H1 (cell line): ENCODE measurements at regions not wholly inside any gene's neighbourhood (a gene's known extent, or its start where the extent isn't known, plus 50 kb on each side); places are given as distances from the start of the nearest gene placed in this dataset.

Source experiments
- CTCF ChIA-PET: fragments of 300-600 bp; sonication (Branson Sonifier 250); formaldehyde crosslinking; loops from one replicate; lab custom pipeline; 2021; ENCODE audit not compliant: partially characterized antibody; lab: Charles Lee
- POLR2A ChIA-PET: fragments of 300-600 bp; sonication (Branson Sonifier 250); formaldehyde crosslinking; loops from one replicate; lab custom pipeline; 2021; ENCODE audit warnings: inconsistent platforms; ENCODE audit not compliant: partially characterized antibody; lab: Charles Lee
- DNase-seq, 2 experiments: peaks; one replicate each; pipeline versions ENCODE4 v3.0.0 to v3.0.0-alpha.2; 2010 to 2022; ENCODE audit warnings: low spot score in 2 of 2, low read depth in 1 of 2, mixed read lengths in 1 of 2
- FAIRE-seq: peaks from 2 replicates; lab custom pipeline; 2011; peaks lifted over from hg19 to GRCh38; lab: Jason Lieb, UNC
- H2AFZ ChIP-seq: 2 replicates; pipeline ENCODE4 v1.8.1; 2012; ENCODE audit warnings: low read length, inconsistent platforms
- H2AK5ac ChIP-seq: 2 replicates; pipeline ENCODE4 v1.6.1; 2013; ENCODE audit warnings: low read depth, low read length
- H2BK120ac ChIP-seq: replicated peaks from 2 replicates; pipeline ENCODE3; 2013; ENCODE audit warnings: low read depth, low read length, inconsistent platforms
- H2BK12ac ChIP-seq: 2 replicates; pipeline ENCODE4 v1.6.1; 2013; ENCODE audit warnings: low read depth, low read length
- H2BK15ac ChIP-seq: 2 replicates; pipeline ENCODE4 v1.6.1; 2013; ENCODE audit warnings: low read length
- H2BK20ac ChIP-seq: 2 replicates; pipeline ENCODE4 v1.6.1; 2013; ENCODE audit warnings: low read length
- H2BK5ac ChIP-seq: 2 replicates; pipeline ENCODE4 v1.6.1; 2013; ENCODE audit warnings: low read depth, low read length
- H3K14ac ChIP-seq: 2 replicates; pipeline ENCODE4 v1.6.1; 2013; ENCODE audit warnings: inconsistent platforms; ENCODE audit not compliant: insufficient read length
- H3K18ac ChIP-seq: 2 replicates; pipeline ENCODE4 v1.6.1; 2013; ENCODE audit warnings: low read length; ENCODE audit errors: extremely low read depth
- H3K23ac ChIP-seq: 2 replicates; pipeline ENCODE4 v1.6.1; 2013; ENCODE audit warnings: inconsistent platforms; ENCODE audit not compliant: insufficient read length
- H3K23me2 ChIP-seq: 2 replicates; pipeline ENCODE4 v1.6.1; 2013; ENCODE audit warnings: low read depth, low read length
- H3K27ac ChIP-seq: 2 replicates; pipeline ENCODE4 v1.6.1; 2011; ENCODE audit warnings: low read depth, low read length, inconsistent platforms
- H3K27me3 ChIP-seq, 4 experiments: replicated peaks in 1 of 4; 1 replicate in 1 of 4; 2 replicates in 3 of 4; pipeline versions ENCODE4 v1.6.1 to v1.8.1; 2011 to 2013; ENCODE audit warnings: low read length in 3 of 4, mild to moderate bottlenecking in 3 of 4, inconsistent platforms in 2 of 4, mixed read lengths in 2 of 4, moderate library complexity in 1 of 4; ENCODE audit not compliant: control insufficient read depth in 3 of 4, insufficient read depth in 3 of 4; ENCODE audit errors: extremely low read depth in 1 of 4
- H3K36me3 ChIP-seq, 4 experiments: 2 replicates each; pipeline versions ENCODE4 v1.6.1 to v1.8.1; 2011 to 2013; ENCODE audit warnings: mild to moderate bottlenecking in 4 of 4, low read length in 3 of 4, moderate library complexity in 2 of 4, control low read depth in 1 of 4, inconsistent platforms in 1 of 4; ENCODE audit not compliant: insufficient read depth in 4 of 4, control insufficient read depth in 2 of 4
- H3K4ac ChIP-seq: replicated peaks from 2 replicates; pipeline ENCODE3; 2013; ENCODE audit warnings: low read length, low read depth, mixed read lengths, inconsistent platforms; ENCODE audit not compliant: insufficient read length
- H3K4me1 ChIP-seq, 4 experiments: replicated peaks in 1 of 4; 1 replicate in 1 of 4; 2 replicates in 3 of 4; pipeline versions ENCODE4 v1.6.1 to v1.8.1; 2011 to 2013; ENCODE audit warnings: low read length in 3 of 4, inconsistent platforms in 2 of 4, mixed read lengths in 1 of 4; ENCODE audit not compliant: insufficient read depth in 4 of 4, control insufficient read depth in 3 of 4
- H3K4me2 ChIP-seq, 2 experiments: 2 replicates each; pipeline versions ENCODE4 v1.6.1 to v1.8.1; 2011 to 2013; ENCODE audit warnings: low read depth in 2 of 2, low read length in 2 of 2, control low read depth in 1 of 2, inconsistent platforms in 1 of 2, mild to moderate bottlenecking in 1 of 2; ENCODE audit not compliant: insufficient read depth in 1 of 2
- H3K4me3 ChIP-seq, 4 experiments: fragments of 200-600, 300-600 bp in 1 of 4; sonication (generic), shearing (Covaris generic), sonication (Bioruptor Twin) in 1 of 4; 2 replicates each; pipeline versions ENCODE4 v1.5.1 to v1.8.1; 2011 to 2016; ENCODE audit warnings: low read length in 4 of 4, low read depth in 3 of 4, control low read depth in 2 of 4, inconsistent platforms in 2 of 4, mild to moderate bottlenecking in 2 of 4, mixed read lengths in 1 of 4, moderate library complexity in 1 of 4; ENCODE audit not compliant: insufficient read depth in 2 of 4; ENCODE audit errors: extremely low read depth in 1 of 4
- H3K56ac ChIP-seq: replicated peaks from 2 replicates; pipeline ENCODE3; 2013; ENCODE audit warnings: low read depth, mild to moderate bottlenecking, mixed read lengths, low read length, inconsistent platforms; ENCODE audit not compliant: insufficient read length
- H3K79me1 ChIP-seq: 2 replicates; pipeline ENCODE4 v1.6.1; 2013; ENCODE audit warnings: low read depth, low read length, control low read depth
- H3K79me2 ChIP-seq, 2 experiments: 2 replicates each; pipeline versions ENCODE4 v1.6.1 to v1.8.1; 2012 to 2013; ENCODE audit warnings: low read length in 2 of 2, mild to moderate bottlenecking in 2 of 2, inconsistent platforms in 1 of 2; ENCODE audit not compliant: insufficient read depth in 2 of 2, control insufficient read depth in 1 of 2
- H3K9ac ChIP-seq, 4 experiments: replicated peaks in 1 of 4; 1 replicate in 1 of 4; 2 replicates in 3 of 4; pipeline versions ENCODE4 v1.6.1 to v1.8.1; 2011 to 2013; ENCODE audit warnings: low read depth in 3 of 4, low read length in 3 of 4, control low read depth in 2 of 4, mild to moderate bottlenecking in 2 of 4, moderate library complexity in 2 of 4, inconsistent platforms in 1 of 4; ENCODE audit errors: extremely low read depth in 1 of 4
- H3K9me3 ChIP-seq, 2 experiments: 2 replicates each; pipeline versions ENCODE4 v1.6.1 to v1.8.1; 2012 to 2013; ENCODE audit warnings: mild to moderate bottlenecking in 2 of 2, moderate library complexity in 2 of 2, control low read depth in 1 of 2, inconsistent platforms in 1 of 2, low read depth in 1 of 2, low read length in 1 of 2, mixed read lengths in 1 of 2; ENCODE audit not compliant: insufficient read depth in 2 of 2
- H4K20me1 ChIP-seq, 2 experiments: replicated peaks in 1 of 2; 2 replicates each; pipeline versions ENCODE3 to v1.8.1; 2011 to 2013; ENCODE audit warnings: inconsistent platforms in 2 of 2, low read length in 2 of 2, mild to moderate bottlenecking in 1 of 2; ENCODE audit not compliant: insufficient read depth in 2 of 2, control insufficient read depth in 1 of 2
- H4K5ac ChIP-seq: 2 replicates; pipeline ENCODE4 v1.6.1; 2013; ENCODE audit warnings: low read length, low read depth, mixed read lengths, inconsistent platforms; ENCODE audit not compliant: insufficient read length
- H4K8ac ChIP-seq: 2 replicates; pipeline ENCODE4 v1.8.0; 2013; ENCODE audit warnings: mild to moderate bottlenecking, moderate library complexity, low read length, inconsistent platforms; ENCODE audit not compliant: insufficient read depth; ENCODE audit errors: extremely low read depth
- H4K91ac ChIP-seq: replicated peaks from 2 replicates; pipeline ENCODE3; 2013; ENCODE audit warnings: low read length, mixed read lengths, inconsistent platforms; ENCODE audit not compliant: insufficient read length
- EGR1 ChIP-seq: IDR thresholded peaks from 2 replicates; pipeline ENCODE4 v1.6.1; 2011; ENCODE audit warnings: low read depth, low read length, borderline replicate concordance
- HDAC6 ChIP-seq: IDR thresholded peaks from one replicate; pipeline ENCODE4 v1.7.1; 2012; ENCODE audit warnings: low read depth, mild to moderate bottlenecking, inconsistent platforms, low read length, moderate library complexity
- RAD21 ChIP-seq, 2 experiments: IDR thresholded peaks in 1 of 2; conservative IDR thresholded peaks in 1 of 2; 2 replicates each; pipeline ENCODE4 v1.6.1; 2011; ENCODE audit warnings: low read depth in 2 of 2, low read length in 2 of 2, improper control_type of control experiment in 1 of 2, inconsistent platforms in 1 of 2, mild to moderate bottlenecking in 1 of 2, moderate library complexity in 1 of 2
- TCF12 ChIP-seq: IDR thresholded peaks from 2 replicates; pipeline ENCODE4 v1.6.1; 2011; ENCODE audit warnings: low read depth, mild to moderate bottlenecking, low read length
- YY1 ChIP-seq: IDR thresholded peaks from 2 replicates; pipeline ENCODE4 v1.6.1; 2011; ENCODE audit warnings: low read depth, mild to moderate bottlenecking, low read length
- WGBS, 2 experiments: shearing (Covaris generic) in 1 of 2; methylation state at CpG; one replicate each; pipeline versions ENCODE4 v1.1.6 to v1.1.7; 2013 to 2015; ENCODE audit warnings: low lambda C conversion rate in 2 of 2, mixed read lengths in 2 of 2, inconsistent platforms in 1 of 2, low coverage in 1 of 2, missing lambda C conversion rate in 1 of 2; ENCODE audit not compliant: insufficient replicate concordance in 2 of 2, insufficient coverage in 1 of 2, insufficient read length in 1 of 2; ENCODE audit errors: extremely low coverage in 1 of 2, missing lambda C conversion rate in 1 of 2; 5-methylcytosine and 5-hydroxymethylcytosine counted together
- TF ChIP-seq, protein P1 (sequence below), 3 experiments: IDR thresholded peaks; 1 replicate in 2 of 3; 2 replicates in 1 of 3; pipeline versions ENCODE4 v1.5.1 to v1.6.1; 2011; ENCODE audit warnings: low read length in 3 of 3, mild to moderate bottlenecking in 3 of 3, inconsistent platforms in 2 of 3, low read depth in 1 of 3, moderate library complexity in 1 of 3; ENCODE audit not compliant: insufficient read depth in 1 of 3; ENCODE audit errors: control extremely low read depth in 1 of 3

DNA sequence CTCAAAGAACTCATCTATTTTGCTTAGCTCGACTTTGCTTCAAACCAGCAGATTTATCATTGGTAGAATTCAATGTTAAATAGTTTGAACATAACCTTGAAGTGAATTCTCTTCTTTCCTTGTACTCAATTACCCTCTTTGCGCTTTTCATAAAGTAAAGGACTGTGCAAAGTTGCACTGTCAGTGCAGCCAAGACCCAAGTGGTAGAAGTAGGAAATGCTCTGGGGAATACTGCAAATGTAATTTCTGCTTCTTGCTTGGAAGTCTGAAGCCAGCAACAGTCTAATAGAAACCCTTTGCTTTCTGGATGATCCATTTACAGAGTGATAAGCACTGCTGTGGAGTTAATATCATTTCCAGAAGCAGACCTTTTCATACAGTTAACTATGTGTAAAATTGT, 936.7 kb upstream of the TMPRSS15 start:
- H2BK120ac ChIP-seq, result no peak overlapping the region
- CTCF ChIA-PET, result no interaction called here
- no peak overlapping the region for H3K4me2 ChIP-seq
- no peak overlapping the region for H2BK20ac ChIP-seq
- H2BK12ac ChIP-seq, result no peak overlapping the region
- FAIRE-seq (no peak), DNase-seq (no peak)
- no peak overlapping the region for H3K9ac ChIP-seq
- H4K5ac ChIP-seq, result no peak overlapping the region
- H3K4ac ChIP-seq, result no peak overlapping the region
- TF ChIP-seq, protein P1, sequence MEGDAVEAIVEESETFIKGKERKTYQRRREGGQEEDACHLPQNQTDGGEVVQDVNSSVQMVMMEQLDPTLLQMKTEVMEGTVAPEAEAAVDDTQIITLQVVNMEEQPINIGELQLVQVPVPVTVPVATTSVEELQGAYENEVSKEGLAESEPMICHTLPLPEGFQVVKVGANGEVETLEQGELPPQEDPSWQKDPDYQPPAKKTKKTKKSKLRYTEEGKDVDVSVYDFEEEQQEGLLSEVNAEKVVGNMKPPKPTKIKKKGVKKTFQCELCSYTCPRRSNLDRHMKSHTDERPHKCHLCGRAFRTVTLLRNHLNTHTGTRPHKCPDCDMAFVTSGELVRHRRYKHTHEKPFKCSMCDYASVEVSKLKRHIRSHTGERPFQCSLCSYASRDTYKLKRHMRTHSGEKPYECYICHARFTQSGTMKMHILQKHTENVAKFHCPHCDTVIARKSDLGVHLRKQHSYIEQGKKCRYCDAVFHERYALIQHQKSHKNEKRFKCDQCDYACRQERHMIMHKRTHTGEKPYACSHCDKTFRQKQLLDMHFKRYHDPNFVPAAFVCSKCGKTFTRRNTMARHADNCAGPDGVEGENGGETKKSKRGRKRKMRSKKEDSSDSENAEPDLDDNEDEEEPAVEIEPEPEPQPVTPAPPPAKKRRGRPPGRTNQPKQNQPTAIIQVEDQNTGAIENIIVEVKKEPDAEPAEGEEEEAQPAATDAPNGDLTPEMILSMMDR (IDR thresholded peaks at IDR 0.05; ENCODE audit: control extremely low read depth in 1 of 3, insufficient read depth in 1 of 3, low read depth in 1 of 3, low read length in 3 of 3), result peak in 1 of 3 experiments; percentile 15; a peak in 1 of 4 replicates
- no peak for TF ChIP-seq EGR1
- TF ChIP-seq TCF12, result no peak
- TF ChIP-seq RAD21 (IDR thresholded peaks at IDR 0.05 in 1 of 2, conservative IDR thresholded peaks at IDR 0.05 in 1 of 2; ENCODE audit: low read depth in 2 of 2, low read length in 2 of 2), result 0 out of 4 replicates have a peak, but pooled peaks of 1 of the 2 experiments have one; percentile 19
- no peak for TF ChIP-seq YY1
- no peak for TF ChIP-seq HDAC6
- H2BK15ac ChIP-seq, result no peak overlapping the region
- no peaks in the 10 kb centered on the region for H3K27me3 ChIP-seq
- H3K23me2 ChIP-seq, result no peaks in the 10 kb centered on the region
- WGBS, 2 experiments, result 96% methylated on average over 2 of the region's 2 CpGs; no CpG with 5 or more reads in 1 of the 2 experiments
- H3K18ac ChIP-seq, result no peak overlapping the region
- H3K14ac ChIP-seq, result no peak overlapping the region
- H3K79me1 ChIP-seq, result no peaks in the 10 kb centered on the region
- H3K27ac ChIP-seq, result no peak overlapping the region
- H4K8ac ChIP-seq, result no peak overlapping the region
- H3K23ac ChIP-seq, result no peak overlapping the region
- H2AK5ac ChIP-seq, result no peak overlapping the region
- H3K79me2 ChIP-seq, result no peaks in the 10 kb centered on the region
- no peaks in the 10 kb centered on the region for H3K4me1 ChIP-seq
- POLR2A ChIA-PET, result no interaction called here
- no peak overlapping the region for H2BK5ac ChIP-seq
- no peaks in the 10 kb centered on the region for H3K9me3 ChIP-seq
- no peak overlapping the region for H3K4me3 ChIP-seq
- no peak overlapping the region for H2AFZ ChIP-seq
- no peak overlapping the region for H3K56ac ChIP-seq
- no peak overlapping the region for H4K91ac ChIP-seq
- H3K36me3 ChIP-seq, result no peaks in the 10 kb centered on the region
- no peaks in the 10 kb centered on the region for H4K20me1 ChIP-seq
